NCI-H1105 (cell line): ENCODE measurements at regions not wholly inside any gene's neighbourhood (a gene's known extent, or its start where the extent isn't known, plus 50 kb on each side); places are given as distances from the start of the nearest gene placed in this dataset.
A peak's percentile ranks its signal among the peaks of the same experiment; 100 is the strongest.

ENCODE experiments used
- DNase-seq: peaks from one replicate; lab custom pipeline; 2025; lab: John Stamatoyannopoulos, UW

GRCh38 chr7:153445641-153446040 is 606.6 kb upstream of the DPP6 start:
- no peak for DNase-seq

GRCh38 chr7:153446490-153446889 is 605.7 kb upstream of the DPP6 start:
- DNase-seq: no peak

GRCh38 chr7:153447011-153447410 is 605.2 kb upstream of the DPP6 start:
- no peak for DNase-seq

- no peak for DNase-seq
These were observed 599.5 kb upstream of the DPP6 start for GRCh38 chr7:153452661-153453060.

- no peak for DNase-seq
These were observed 597.9 kb upstream of the DPP6 start for GRCh38 chr7:153454306-153454705.

GRCh38 chr7:153457746-153458145 is 594.5 kb upstream of the DPP6 start:
- DNase-seq: peak; percentile 63

GRCh38 chr7:153470004-153470671 is 582.1 kb upstream of the DPP6 start:
- DNase-seq: no peak

- no peak for DNase-seq
These were observed 579.7 kb upstream of the DPP6 start for GRCh38 chr7:153472516-153472915.

GRCh38 chr7:153473185-153473584 is 579.0 kb upstream of the DPP6 start:
- no peak for DNase-seq

- no peak for DNase-seq
These were observed 577.0 kb upstream of the DPP6 start for GRCh38 chr7:153475239-153475638.

- no peak for DNase-seq
These were observed 576.0 kb upstream of the DPP6 start for GRCh38 chr7:153476166-153476565.

- no peak for DNase-seq
These were observed 555.9 kb upstream of the DPP6 start for GRCh38 chr7:153496257-153496656.

- DNase-seq: no peak
These were observed 549.1 kb upstream of the DPP6 start for GRCh38 chr7:153503093-153503492.

GRCh38 chr7:153504288-153505075 is 547.7 kb upstream of the DPP6 start:
- no peak for DNase-seq

- no peak for DNase-seq
These were observed 544.3 kb upstream of the DPP6 start for GRCh38 chr7:153507885-153508284.

GRCh38 chr7:153509768-153510167 is 542.4 kb upstream of the DPP6 start:
- no peak for DNase-seq

- DNase-seq: no peak
These were observed 541.5 kb upstream of the DPP6 start for GRCh38 chr7:153510674-153511073.

GRCh38 chr7:153514032-153514431 is 538.2 kb upstream of the DPP6 start:
- no peak for DNase-seq

- no peak for DNase-seq
These were observed 536.8 kb upstream of the DPP6 start for GRCh38 chr7:153515359-153515758.

- DNase-seq: no peak
These were observed 533.8 kb upstream of the DPP6 start for GRCh38 chr7:153518201-153518984.

- no peak for DNase-seq
These were observed 530.8 kb upstream of the DPP6 start for GRCh38 chr7:153521370-153521769.

- DNase-seq: no peak
These were observed 529.9 kb upstream of the DPP6 start for GRCh38 chr7:153522261-153522660.
